Gastroesophageal sphincter (tissue), 3 donors: ENCODE measurements at regions not wholly inside any gene's neighbourhood (a gene's known extent, or its start where the extent isn't known, plus 50 kb on each side); places are given as distances from the start of the nearest gene placed in this dataset.

Source experiments
- POLR2AphosphoS5 ChIP-seq: sonication (generic); formaldehyde crosslinking; IDR thresholded peaks from one replicate; pipeline ENCODE4 v1.6.1; 2017; ENCODE audit warnings: antibody characterized with exemption
- TF ChIP-seq, protein P1 (sequence below), 4 experiments: fragments of 200-600 bp in 2 of 4; fragments of 450-650 bp in 2 of 4; sonication (generic) in 1 of 4; IDR thresholded peaks; one replicate each; pipeline ENCODE4 v1.5.1; 2017 to 2019; ENCODE audit warnings: antibody characterized with exemption in 4 of 4, mild to moderate bottlenecking in 2 of 4, moderate library complexity in 2 of 4

DNA sequence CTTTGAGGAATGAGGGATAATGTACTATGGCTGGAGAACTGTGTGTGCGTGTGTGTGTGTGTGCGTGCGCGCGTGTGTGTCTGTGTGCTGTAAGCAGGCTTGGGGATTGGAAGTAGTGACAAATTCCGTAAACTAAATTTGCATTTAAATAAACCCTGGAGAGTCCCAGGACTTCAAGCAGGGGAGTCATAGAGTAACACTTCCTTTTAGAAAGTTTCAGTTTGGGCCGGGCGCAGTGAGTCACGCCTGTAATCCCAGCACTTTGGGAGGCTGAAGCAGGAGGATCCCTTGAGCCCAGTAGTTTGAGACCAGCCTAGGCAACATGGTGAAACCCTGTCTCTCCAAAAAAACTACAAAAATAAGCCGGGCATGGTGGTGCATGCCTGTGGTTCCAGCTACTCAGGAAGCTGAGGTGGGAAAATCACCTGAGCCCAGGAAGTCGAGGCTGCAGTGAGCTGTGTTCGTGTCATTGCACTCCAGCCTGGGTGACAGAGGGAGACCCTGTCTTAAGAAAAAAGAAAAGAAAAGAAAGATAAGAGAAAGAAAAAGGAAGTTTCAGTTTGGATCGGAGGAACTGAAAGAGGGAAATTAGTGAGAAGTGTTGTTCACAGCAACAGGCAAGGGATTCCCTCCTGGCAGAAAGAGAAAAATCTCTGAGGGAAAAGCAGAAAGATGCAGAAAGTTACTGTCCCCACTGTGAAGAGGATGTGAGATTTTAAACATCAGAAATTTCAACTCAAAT, 222.7 kb upstream of the SOX5 start:
- TF ChIP-seq, protein P1, sequence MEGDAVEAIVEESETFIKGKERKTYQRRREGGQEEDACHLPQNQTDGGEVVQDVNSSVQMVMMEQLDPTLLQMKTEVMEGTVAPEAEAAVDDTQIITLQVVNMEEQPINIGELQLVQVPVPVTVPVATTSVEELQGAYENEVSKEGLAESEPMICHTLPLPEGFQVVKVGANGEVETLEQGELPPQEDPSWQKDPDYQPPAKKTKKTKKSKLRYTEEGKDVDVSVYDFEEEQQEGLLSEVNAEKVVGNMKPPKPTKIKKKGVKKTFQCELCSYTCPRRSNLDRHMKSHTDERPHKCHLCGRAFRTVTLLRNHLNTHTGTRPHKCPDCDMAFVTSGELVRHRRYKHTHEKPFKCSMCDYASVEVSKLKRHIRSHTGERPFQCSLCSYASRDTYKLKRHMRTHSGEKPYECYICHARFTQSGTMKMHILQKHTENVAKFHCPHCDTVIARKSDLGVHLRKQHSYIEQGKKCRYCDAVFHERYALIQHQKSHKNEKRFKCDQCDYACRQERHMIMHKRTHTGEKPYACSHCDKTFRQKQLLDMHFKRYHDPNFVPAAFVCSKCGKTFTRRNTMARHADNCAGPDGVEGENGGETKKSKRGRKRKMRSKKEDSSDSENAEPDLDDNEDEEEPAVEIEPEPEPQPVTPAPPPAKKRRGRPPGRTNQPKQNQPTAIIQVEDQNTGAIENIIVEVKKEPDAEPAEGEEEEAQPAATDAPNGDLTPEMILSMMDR (IDR thresholded peaks at IDR 0.05), result no peak
- no peak for TF ChIP-seq POLR2AphosphoS5
